ENCODE measurements at regions not wholly inside any gene's neighbourhood (a gene's known extent, or its start where the extent isn't known, plus 50 kb on each side); places are given as distances from the start of the nearest gene placed in this dataset.
A peak's percentile ranks its signal among the peaks of the same experiment; 100 is the strongest.
"Not testable (repeated sequence)": the region's sequence is repeated elsewhere in the genome, so short reads cannot be mapped to it uniquely, and the experiment has no call there.

DNA sequence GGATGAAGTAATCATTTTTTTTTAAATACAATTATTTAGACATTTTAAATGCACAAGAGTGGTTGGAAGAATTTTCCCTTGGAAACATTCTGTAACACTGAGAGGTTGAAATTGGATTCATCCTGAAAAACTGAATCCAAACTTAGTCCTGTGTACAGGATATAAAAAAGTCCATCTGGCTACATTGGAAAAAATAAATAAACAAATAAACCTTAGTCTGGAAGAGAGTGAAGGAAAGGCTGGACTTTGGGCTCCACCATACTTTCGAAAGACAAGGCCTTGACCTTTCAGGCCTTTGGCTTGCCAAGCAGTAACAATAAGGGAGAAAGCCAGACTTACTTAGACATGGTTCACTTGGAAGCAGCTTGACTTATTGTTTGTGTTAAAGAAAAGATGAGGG lies 664.3 kb downstream of the TENT5A start:
- no peak for DNase-seq

DNA sequence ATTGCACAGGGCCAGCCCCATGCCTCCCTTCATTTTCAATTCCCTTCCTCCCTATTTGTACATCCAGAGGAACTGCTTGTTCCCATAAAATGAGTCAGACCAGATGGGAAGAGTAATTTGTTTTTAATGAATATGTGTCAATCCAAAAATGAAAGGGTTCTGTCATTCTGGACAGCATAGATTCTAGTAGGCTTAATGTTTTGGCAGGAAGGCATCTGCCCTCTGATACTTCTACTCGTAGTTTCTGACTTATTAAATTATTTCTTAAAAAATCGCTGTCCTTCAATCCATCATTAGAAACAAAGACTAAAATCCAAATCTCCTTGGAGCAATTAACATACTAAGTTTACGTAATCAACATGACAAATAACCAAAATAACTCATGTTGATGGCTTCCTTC lies 665.5 kb downstream of the TENT5A start:
- no peak for DNase-seq

DNA sequence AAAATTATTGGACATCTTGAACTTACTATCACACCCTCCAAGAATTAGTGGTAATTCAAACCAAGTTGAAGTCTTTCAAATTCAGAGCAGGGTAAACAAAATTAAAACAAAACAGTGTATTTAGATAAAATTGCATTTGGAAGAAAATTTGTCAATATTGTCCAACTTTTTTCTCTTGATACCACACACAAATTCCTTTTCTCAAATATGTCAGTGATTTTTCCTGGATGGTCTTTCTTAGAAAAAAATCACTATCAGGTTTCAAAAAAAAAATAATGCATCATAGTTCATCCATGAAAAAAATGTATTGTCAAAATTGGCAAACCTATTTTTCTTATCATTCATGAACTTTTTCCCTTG lies 667.1 kb downstream of the TENT5A start:
- DNase-seq = no peak

DNA sequence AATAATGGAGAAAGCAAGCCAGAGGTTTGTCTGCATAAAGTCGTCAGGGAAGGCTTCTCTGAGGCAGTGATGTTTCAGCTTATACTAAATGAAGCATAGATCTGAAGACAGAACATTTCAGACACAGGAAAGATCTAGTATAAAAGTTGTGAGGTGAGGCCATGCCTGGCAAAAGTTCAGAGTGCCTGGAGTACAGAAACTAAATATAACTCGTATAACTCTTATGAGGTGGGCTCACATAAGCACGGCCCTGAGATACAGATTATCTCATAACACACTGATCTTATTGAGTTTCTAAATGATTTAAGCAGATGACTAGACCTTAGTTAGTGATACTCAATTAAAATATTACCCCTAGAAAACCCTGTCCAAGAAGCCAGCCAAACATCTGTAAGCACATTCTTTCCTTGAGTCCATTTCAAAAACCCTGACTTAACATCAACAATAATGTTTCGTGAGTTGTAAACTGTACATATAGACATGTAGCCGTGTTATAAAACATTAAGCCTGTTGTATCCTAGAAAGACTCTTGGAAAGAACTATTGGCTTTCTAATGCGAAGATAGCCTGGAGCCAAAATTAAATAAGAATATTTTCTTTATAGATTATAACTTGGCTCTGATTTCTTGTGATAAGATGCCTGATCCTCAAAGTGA lies 667.6 kb downstream of the TENT5A start:
- DNase-seq = no peak

DNA sequence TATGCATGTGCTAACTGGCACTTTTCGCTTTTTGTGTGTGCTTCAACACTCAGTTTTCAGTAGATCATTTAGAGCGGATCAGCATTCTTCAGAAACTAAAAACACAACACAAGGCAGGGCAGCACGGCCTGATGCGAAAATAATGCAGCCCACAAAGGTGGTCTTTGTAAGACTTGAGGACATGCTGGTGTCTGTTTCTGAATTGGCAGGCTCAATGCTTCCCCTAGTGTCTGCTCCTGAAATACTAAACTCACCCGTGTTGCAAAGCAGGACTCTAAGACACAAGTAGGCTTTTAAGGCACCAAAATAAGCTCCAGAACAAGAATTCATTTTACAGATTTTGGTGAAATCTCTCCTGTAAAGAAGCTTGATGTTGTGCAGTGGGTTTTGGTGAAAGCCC lies 676.5 kb downstream of the TENT5A start:
- peak; percentile 16 for DNase-seq

DNA sequence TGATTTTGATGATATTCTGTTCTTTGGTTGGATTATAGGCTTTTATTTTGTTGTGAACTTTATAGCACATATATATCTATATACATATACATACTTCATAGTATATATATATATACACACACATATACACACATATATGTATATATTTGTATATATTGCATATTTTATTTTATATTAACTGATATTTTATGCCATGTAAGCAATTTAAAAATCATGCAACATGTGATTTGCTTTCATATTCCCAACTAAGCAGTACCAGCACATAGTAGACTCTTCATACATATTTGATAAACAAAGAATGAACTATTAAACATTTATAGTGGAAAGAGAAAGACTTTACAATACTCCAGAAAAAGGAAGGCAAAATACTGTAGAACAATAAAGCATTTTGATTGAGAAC lies 679.2 kb downstream of the TENT5A start:
- DNase-seq = no peak

DNA sequence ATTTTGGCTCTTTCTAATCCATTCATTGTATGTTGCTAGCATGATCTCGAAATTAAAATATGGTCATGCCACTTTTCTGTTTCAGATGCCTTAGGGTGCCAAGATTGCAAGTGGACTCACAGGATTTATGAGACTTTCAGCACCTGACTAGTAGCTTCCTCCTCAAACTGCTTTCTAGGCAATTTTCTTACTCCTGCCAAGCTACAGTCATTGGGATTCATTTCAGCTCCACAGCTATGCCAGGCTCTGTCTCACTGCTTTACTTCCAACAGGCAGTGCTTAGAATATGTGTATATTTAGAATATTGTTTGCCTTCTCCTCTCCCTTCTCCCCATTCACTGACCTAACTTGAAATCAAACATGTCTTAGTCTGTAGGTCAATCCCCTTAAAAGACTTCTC lies 681.4 kb downstream of the TENT5A start:
- no peak for DNase-seq

DNA sequence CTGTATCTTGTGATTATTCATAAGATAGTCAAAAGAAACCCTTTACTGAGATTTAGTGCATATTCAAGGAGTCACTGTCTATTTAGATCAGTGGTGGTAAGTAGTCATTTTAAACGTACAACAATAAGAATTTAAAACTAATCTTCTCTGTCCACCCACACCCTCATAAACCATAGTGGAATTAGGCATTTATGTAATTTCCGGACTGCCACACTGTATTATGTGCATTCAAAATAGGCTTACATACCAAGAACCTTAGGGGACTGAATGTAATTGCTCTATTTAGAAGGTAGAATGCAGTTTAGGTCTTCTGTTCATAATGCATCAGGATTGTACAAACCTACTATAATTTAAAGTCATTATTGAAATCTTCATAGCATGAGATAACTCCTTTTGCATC lies 685.4 kb downstream of the TENT5A start:
- no peak for DNase-seq

DNA sequence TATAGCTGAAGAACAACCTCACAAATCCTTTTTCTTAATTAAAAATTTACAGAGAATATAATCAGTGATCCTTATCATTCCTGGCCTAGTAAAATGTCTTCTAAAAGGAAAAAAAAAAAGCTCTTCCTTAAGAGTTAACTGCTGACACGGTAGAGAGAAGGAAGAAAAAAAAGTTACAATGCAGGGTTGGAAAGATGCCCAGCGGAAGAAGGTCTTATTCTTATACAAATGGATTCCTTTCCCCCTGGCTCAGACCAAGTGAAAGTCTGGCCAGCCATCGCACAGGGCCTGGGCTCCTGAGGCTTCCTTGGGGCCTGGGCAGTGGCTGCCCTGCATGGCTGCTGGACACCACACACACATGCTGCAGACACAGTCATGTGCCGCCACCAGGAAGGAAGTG lies 688.6 kb downstream of the TENT5A start:
- DNase-seq = no peak

DNA sequence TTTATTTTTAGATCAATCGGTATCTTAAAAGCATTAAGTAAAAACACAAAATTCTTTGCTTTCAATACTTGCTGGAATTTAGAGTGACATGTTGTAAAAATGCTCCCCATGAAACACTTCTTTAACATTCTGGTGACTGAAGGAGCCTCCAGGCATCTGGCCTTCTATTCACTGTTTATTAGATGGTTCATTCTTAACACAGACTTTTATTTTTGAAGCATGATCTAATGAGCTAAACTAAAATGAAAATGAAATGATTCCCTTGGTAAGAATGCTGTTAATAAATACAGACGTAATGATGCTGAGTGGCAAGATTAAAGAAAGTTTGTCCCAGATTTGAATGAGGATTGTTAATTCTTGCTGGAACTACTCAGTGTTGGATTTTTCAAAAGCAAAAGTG lies 698.4 kb downstream of the TENT5A start:
- no peak for DNase-seq

DNA sequence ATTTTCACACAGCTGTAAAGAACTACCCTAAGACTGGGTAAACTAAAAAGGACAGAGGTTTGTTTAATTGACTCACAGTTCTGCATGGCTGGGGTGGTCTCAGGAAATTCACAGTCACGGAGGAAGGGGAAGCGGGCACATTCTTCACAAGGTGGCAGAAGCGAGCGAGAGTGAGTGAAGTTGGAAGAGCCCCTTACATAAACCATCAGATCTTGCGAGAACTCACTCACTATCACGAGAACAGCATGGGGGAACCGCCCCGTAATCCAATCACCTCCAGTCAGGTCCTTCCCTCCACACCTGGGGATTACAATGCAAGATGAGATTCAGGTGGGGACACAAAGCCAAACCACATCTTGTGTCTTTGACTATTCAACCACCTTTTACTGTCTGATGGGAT lies 700.5 kb downstream of the TENT5A start:
- DNase-seq = no peak

DNA sequence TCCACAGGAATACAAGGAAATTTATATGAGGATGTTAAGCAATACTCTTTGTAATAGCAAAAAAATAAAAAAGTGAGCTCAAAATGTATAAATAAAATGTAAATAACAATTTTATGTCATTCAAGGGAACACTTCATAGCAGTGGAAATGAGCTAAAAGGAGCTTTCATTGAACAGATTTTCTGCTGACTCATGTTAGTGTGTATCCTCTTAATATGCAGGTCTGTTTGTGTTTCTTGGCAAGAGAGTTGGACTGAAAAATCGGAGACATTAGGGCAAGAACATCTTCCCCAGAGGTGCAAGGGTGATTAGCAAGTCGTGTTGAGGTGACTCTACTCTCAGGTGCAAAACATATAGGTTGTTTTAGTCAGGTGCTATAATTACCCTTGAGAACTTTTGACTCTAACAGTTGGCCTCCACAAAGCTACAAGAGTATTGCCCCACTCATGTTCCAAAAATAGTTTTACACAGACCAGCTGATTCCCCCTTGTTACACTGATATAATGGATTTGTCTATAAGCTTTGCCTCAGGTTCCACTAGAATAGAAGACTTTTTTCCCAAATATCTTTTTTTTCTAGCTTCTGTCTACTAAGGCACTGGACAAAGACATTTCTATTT lies 702.9 kb downstream of the TENT5A start:
- DNase-seq = no peak

DNA sequence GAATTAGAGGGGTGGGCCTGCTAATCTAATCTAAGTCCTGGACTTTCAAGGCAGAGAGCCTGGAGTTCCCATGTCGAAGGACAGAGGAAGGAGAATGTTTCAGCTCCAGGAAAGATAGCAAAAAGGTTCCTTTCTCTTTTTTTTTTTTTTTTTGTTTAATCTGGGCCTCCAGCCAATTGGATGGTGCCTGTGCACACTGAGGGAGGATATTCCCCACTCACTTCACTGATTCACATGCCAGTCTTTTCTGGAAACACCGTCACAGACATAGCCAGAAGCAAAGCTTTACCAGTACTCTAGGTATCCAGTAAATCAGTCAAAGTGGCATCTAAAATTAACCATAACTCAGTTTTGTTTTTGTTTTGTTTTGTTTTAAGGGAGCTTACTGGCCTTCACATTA lies 721.1 kb downstream of the TENT5A start:
- DNase-seq = no peak

DNA sequence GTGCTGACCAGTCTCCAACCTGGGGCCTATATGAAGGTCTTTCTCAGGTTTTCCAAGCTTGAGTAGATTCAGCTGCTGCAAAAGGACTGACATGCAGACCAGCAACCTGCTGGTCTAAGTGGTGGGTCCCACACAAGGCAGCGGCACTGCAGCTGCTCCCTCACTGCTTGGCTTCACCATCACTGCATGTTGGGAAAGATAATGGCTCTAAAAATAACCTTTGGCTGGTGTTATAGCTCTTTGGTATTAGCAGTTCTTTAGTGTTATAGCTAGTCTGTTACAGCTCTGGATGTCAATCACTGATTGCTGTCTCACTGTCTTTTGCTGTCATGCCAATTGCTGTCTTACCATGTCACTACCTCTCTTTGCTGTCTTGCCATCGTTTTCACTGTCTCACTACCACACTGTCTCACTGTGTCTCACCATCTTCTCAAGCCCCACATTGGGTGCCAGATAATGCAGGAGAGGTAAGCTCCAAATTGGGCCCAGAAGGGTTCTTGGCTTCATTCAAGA lies 726.4 kb downstream of the TENT5A start:
- DNase-seq = no peak

DNA sequence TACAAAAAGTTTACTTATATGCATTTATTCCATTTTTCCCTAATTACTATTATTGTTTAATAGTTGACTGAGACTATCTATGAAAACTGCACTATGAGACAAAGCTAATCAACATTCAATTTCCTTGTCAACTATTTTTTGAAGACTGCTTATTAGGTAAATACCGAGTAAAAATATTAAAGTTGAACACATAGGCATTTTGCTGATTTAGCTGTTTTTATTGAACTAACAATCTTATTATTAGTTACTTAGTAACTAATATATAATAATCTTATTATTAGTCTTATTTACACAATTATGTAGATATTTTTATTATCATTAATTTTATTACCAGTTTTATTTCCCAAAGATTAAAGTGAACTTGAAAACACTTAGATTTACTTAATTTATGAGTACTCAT lies 728.8 kb downstream of the TENT5A start:
- DNase-seq = no peak

DNA sequence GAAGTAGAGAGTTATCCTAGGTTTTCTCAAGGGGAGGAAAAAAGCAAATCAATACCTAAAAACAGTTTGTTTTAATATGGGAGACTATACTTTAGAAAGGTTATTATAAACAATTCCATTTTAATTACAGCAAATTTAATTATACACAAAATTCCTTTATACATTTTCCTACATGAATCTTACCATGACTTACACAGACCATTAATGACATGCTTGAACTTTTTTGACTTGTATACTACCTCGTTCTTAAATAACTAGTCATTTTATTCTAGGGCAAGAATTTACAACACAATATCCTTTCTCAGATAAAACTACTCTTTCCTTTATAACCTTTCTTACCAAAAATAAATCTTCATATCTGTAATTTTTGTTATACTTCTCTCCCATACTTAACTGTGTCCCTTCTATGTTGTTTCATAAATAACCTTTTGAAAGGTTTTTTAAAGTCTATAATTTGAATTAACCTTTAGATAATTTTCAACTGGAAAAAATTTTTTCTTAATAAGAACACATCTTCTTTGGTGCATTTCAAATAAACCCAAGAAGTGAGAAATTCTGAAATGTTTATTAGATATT lies 729.4 kb downstream of the TENT5A start:
- no peak for DNase-seq

DNA sequence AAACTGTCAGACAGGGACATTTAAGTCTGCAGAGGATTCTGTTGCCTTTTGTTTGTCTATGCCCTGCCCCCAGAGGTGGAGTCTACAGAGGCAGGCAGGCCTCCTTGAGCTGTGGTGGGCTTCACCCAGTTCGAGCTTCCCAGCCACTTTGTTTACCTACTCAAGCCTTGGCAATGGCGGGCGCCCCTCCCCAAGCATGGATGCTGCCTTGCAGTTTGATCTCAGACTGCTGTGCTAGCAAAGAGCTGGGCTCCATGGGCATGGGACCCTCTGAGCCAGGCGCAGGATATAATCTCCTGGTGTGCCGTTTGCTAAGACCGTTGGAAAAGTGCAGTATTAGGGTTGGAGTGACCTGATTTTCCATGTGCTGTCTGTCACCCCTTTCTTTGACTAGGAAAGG lies 734.9 kb downstream of the TENT5A start:
- not testable (repeated sequence) for DNase-seq

DNA sequence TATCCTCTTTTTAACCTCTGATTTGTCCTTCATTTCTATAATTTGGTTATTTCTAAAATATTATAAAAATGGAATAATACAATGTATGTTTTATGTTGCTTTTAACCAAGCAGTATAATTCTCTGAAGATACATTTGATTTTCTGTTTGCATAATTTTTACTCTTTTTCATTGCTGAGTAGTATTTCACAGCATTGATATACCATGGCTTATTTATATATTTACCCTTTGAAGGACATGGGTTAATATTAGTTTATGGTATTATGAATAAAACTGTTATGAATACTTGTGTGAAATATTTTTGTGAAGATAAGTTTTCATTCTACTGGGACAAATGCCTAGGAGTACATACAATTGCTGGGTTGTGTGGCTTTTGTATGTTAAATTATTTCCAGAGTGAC lies 748.6 kb downstream of the TENT5A start:
- no peak for DNase-seq

DNA sequence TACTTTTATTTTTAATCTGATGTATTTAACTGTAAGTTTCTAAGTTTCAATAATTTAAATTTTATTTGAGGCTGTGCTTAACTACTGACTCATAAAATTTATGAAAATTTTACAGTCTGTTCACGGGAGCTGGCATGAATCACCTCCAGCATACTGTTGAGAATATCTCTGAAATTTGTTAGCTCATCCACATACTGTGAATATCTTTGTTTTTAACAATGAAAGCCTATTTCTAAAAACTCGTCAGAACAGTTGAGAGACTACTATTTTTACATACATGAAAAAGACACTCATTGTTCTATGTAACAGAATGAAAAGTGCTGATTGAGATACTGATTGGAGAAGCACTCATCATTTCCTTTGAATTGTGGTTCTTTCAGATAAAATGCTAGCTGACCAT lies 749.3 kb downstream of the TENT5A start:
- DNase-seq = peak; percentile 57

DNA sequence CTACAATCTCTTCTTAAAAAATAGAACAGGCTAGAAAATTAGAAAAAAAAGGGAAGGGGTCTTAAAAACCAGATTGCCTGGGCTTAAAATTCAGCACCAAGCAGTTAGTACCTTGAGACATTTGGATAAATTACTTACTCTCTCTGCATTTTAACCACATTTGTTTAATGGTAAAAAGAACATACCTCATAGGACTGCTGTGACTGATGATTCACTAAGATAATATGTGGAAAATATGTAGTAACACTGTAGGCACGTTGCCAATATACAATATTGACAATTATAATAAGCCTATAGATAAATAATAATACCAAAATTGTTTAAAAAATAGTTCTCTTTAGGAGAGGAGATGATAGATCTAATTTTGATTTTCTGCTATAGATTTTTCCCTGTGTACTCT lies 750.4 kb downstream of the TENT5A start:
- peak; percentile 42 for DNase-seq

DNA sequence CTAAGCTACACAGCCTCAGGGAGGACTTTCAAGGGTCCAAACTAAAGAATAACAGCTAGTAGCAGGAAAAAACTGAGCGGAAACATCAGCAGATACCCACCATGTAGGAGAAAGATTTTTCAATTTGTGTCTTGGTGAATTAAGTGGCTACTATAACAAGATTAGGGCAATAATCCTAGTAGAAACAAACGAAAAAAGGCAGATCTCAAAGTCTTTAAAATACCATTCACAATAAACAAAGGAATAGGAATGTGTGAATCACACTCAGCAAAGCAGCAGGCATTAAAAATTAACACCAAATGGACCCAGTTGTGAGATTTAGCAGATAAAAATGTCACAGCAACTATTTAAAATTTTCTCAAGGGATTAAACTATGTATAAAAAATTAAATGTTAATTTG lies 761.2 kb downstream of the TENT5A start:
- no peak for DNase-seq

DNA sequence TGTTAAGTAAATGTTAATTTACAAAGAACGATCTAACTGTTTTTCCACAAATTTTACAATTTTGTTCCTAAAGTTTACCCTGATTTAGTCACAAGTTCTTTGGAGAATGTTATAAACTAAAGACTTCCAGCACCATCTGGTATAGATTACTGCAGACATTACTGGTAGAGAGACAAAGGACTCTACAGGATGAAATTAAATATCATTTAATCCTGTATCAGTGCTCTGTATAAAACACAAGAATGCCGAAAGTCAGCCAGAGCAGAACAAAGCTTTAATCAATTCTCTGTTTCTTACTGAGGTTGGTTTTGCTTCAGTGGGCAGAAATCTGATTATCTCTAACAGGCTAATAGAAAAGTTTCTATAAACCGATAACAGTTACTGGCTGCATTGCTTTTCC lies 763.6 kb downstream of the TENT5A start:
- DNase-seq = no peak

DNA sequence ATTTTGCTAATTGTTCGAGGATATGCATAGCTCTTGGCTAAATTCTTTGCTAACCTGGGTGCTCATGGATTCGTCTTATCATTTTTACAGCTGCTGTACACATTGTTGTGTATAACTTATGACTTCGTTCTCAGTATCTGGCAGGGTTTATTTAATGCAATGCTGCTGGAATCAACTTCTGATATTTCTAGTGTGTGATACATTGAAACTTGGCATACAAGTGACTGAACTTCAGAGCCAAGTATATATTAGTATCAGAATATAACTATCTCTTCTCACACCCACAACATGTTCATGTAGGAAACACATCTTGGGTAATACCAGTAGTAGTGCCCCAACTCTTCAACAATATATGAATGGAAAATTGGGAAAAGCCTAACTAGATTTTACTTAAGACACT lies 764.2 kb downstream of the TENT5A start:
- DNase-seq = no peak

DNA sequence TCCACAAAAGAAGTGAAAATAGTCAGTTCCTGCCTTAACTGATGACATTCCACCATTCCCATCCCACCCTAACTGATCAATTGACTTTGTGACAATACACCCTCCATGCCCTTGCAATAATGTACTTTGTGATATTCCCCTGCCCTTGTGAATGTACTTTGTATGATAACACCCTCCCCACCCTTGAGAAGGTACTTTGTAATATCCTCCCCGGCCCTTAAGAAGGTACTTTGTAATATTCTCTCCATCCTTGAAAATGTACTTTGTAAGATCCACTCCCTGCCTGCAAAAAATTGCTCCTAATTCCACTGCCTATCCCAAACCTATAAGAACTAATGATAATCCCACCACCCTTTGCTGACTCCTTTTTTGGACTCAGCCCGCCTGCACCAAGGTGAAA lies 771.3 kb downstream of the TENT5A start:
- not testable (repeated sequence) for DNase-seq

DNA sequence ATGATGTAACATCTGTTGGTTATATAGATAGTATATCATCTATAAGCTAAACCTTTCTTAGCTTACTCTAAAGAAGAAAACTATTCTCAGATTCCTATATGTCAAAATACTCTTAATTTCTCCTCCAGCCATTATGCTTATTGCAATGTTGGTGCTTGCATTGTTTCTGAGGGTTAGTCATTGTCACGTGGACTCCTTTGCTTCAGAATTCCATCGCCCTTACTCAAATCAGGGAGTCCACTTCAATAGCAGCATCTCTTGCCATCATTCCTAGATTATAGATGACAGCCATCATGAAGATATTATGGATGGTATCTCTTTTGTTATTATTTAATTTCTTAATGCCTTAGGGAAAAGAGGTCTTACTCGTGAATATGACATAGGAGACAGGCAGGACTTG lies 776.1 kb downstream of the TENT5A start:
- DNase-seq = peak; percentile 31

Measured in EL (cell line).